ENCODE measurements at regions not wholly inside any gene's neighbourhood (a gene's known extent, or its start where the extent isn't known, plus 50 kb on each side); places are given as distances from the start of the nearest gene placed in this dataset.

- TF ChIP-seq POLR2AphosphoS5 (IDR thresholded peaks at IDR 0.05; ENCODE audit: low read depth, low read length) (no peak), POLR2A (IDR thresholded peaks at IDR 0.05; ENCODE audit: control extremely low read depth in 1 of 2, low read depth in 2 of 2, low read length in 2 of 2) (no peak), CEBPB (IDR thresholded peaks at IDR 0.05; ENCODE audit: low read depth, low read length) (no peak), EP300 (IDR thresholded peaks at IDR 0.05; ENCODE audit: borderline replicate concordance in 1 of 2, low read depth in 2 of 2, low read length in 2 of 2) (no peak), JUN (IDR thresholded peaks at IDR 0.05; ENCODE audit: low read depth, low read length) (no peak), CTCF (IDR thresholded peaks at IDR 0.05; ENCODE audit: control extremely low read depth in 1 of 3, insufficient read depth in 1 of 3, low read depth in 1 of 3, low read length in 3 of 3) (no peak), EZH2 (IDR thresholded peaks at IDR 0.05; ENCODE audit: low read depth, low read length, severe bottlenecking) (no peak), MAFK (IDR thresholded peaks at IDR 0.05; ENCODE audit: low read depth, low read length) (no peak), POU5F1 (IDR thresholded peaks at IDR 0.05; ENCODE audit: low read depth, low read length) (no peak), MAX (IDR thresholded peaks at IDR 0.05) (no peak), ZNF274 (IDR thresholded peaks at IDR 0.05; ENCODE audit: borderline replicate concordance, extremely low read depth, low read length) (no peak), GABPA (IDR thresholded peaks at IDR 0.05; ENCODE audit: borderline replicate concordance, insufficient read depth, low read length) (no peak), BCL11A (IDR thresholded peaks at IDR 0.05; ENCODE audit: low read depth in 2 of 2, low read length in 2 of 2) (no peak), TAF1 (IDR thresholded peaks at IDR 0.05; ENCODE audit: low read depth, low read length) (no peak)
Measured at GRCh38 chr1:99540744-99541143, 105.2 kb upstream of the PALMD start.
